ENCODE measurements at regions not wholly inside any gene's neighbourhood (a gene's known extent, or its start where the extent isn't known, plus 50 kb on each side); places are given as distances from the start of the nearest gene placed in this dataset.

DNA sequence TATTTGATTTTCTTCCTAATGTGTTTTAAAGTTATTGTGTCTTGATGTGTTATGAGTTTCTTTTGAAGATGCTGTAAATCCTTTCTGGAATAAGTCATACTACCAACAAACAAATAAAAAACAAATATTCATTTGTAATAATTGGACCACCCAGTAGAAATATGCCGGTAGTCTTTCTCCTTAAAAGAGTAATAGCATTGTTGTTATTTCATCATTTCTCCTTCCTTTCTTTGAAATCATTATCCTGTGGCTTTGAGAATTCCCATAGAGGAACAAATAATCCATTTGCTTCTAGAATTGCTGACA is 169.4 kb downstream of the NNT start:
- no peaks in the 10 kb centered on the region for H3K4me1 ChIP-seq
- no peak overlapping the region for H3K27ac ChIP-seq
- no peak overlapping the region for H3K4me3 ChIP-seq
- H3K36me3 ChIP-seq = no peaks in the 10 kb centered on the region
- no peaks in the 10 kb centered on the region for H3K27me3 ChIP-seq
- H3K9me3 ChIP-seq = no peaks in the 10 kb centered on the region
- TF ChIP-seq, protein P1, sequence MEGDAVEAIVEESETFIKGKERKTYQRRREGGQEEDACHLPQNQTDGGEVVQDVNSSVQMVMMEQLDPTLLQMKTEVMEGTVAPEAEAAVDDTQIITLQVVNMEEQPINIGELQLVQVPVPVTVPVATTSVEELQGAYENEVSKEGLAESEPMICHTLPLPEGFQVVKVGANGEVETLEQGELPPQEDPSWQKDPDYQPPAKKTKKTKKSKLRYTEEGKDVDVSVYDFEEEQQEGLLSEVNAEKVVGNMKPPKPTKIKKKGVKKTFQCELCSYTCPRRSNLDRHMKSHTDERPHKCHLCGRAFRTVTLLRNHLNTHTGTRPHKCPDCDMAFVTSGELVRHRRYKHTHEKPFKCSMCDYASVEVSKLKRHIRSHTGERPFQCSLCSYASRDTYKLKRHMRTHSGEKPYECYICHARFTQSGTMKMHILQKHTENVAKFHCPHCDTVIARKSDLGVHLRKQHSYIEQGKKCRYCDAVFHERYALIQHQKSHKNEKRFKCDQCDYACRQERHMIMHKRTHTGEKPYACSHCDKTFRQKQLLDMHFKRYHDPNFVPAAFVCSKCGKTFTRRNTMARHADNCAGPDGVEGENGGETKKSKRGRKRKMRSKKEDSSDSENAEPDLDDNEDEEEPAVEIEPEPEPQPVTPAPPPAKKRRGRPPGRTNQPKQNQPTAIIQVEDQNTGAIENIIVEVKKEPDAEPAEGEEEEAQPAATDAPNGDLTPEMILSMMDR (IDR thresholded peaks at IDR 0.05) = no peak
- no peak for TF ChIP-seq POLR2A (IDR thresholded peaks at IDR 0.05)
- DNase-seq = no peak

DNA sequence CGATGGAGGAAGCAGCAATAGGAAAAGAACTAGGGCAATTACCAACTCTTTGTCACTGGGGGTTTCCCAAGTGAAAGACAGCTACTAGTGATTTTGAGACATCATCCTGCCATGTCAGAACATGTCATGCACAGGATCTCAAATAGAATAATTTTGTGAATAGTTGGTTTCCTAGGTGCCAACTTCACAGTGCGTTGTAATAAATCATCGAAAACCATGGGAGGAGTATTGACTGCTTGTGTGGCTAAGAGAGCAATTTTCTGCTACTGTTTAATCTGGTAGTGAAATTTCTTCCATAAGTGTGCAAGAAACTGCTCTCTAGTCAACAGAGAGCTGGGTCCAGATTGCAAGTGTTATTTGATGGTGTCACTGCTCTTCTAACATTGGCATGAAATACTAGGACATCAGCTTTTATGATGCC is 168.6 kb downstream of the NNT start:
- Histone ChIP-seq H3K36me3 (no peaks in the 10 kb centered on the region), H3K9me3 (no peaks in the 10 kb centered on the region), H3K4me3 (no peak overlapping the region), H3K4me1 (no peaks in the 10 kb centered on the region), H3K27ac (no peak overlapping the region), H3K27me3 (no peaks in the 10 kb centered on the region)
- TF ChIP-seq, protein P1 (IDR thresholded peaks at IDR 0.05) = no peak
- no peak for TF ChIP-seq POLR2A (IDR thresholded peaks at IDR 0.05)
- no peak for DNase-seq

DNA sequence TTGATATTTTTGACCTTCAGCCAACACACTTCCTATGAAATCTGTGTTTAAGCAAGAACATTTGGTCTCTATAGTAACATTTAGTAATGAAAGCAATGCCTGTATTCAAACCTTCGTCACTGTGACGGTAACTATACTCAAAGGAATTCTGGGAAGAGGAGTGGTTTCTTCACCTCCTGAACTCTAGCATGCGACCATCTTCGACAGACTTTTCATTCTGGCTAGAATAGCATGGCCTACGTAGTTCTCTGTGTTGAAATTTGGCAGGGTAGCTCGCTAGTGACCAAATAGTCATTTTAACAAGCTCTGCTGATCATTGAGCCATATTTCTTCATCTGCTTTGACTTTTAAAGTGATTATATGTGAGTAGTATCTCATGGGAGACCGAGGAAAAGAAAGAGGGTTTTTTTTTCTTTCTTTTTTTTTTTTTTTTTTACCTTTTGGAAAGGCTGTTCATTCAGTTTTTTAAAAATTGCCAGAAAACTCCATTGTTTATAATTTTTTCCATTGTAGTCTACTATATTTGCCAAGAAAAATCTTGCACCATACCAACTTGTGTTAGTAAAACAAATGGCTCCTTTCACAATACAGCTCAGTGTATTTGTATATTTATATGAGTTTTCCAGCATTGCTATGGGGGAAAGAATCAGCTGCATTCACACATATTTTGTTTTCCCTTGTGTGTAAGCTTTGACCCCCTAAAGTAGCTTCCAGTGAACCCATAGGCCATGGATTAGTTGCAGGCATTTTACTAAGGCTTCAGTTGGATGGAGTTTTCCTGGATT is 166.8 kb downstream of the NNT start:
- TF ChIP-seq, protein P1 (IDR thresholded peaks at IDR 0.05) = no peak
- no peak for TF ChIP-seq POLR2A (IDR thresholded peaks at IDR 0.05)
- Histone ChIP-seq H3K4me3 (no peak overlapping the region), H3K9me3 (no peaks in the 10 kb centered on the region), H3K4me1 (no peaks in the 10 kb centered on the region), H3K27me3 (no peaks in the 10 kb centered on the region), H3K36me3 (no peaks in the 10 kb centered on the region), H3K27ac (peak overlapping the region in 2 of 4 donors; percentile 17 to 25)
- no peak for DNase-seq

Small RNAs in the stretch of these regions (small RNA-seq; reads per million reads assigned to genes)
- 0 reads per million in 2 donors for gene RNU6-381P

Data from Peyer's patch (tissue), 4 donors.